HG02678 (cell line): ENCODE measurements at regions not wholly inside any gene's neighbourhood (a gene's known extent, or its start where the extent isn't known, plus 50 kb on each side); places are given as distances from the start of the nearest gene placed in this dataset.
A peak's percentile ranks its signal among the peaks of the same experiment; 100 is the strongest.

Source experiments
- ATAC-seq: cut with Tn5 transposase; IDR thresholded peaks from one replicate; pipeline ENCODE4 v1.9.1; 2021; ENCODE audit warnings: mild to moderate bottlenecking, moderate library complexity; ENCODE audit not compliant: unreplicated experiment

GRCh38 chr12:98180603-98181002, 334.8 kb upstream of the TMPO start:
- no peak for ATAC-seq

GRCh38 chr12:98182821-98183220, 332.6 kb upstream of the TMPO start:
- ATAC-seq = no peak

- ATAC-seq = no peak
Observed at GRCh38 chr12:98185606-98186005, 329.8 kb upstream of the TMPO start.

- ATAC-seq = no peak
Observed at GRCh38 chr12:98188650-98189077, 326.7 kb upstream of the TMPO start.

GRCh38 chr12:98194591-98194990, 320.8 kb upstream of the TMPO start:
- ATAC-seq = no peak

GRCh38 chr12:98198261-98198982, 317.0 kb upstream of the TMPO start:
- ATAC-seq = no peak

GRCh38 chr12:98208816-98209215, 306.6 kb upstream of the TMPO start:
- ATAC-seq = no peak

GRCh38 chr12:98211909-98212695, 303.3 kb upstream of the TMPO start:
- ATAC-seq = no peak

GRCh38 chr12:98213556-98213955, 301.8 kb upstream of the TMPO start:
- ATAC-seq = no peak

- no peak for ATAC-seq
Observed at GRCh38 chr12:98217257-98217656, 298.1 kb upstream of the TMPO start.

- no peak for ATAC-seq
Observed at GRCh38 chr12:98220636-98221035, 294.8 kb upstream of the TMPO start.

- no peak for ATAC-seq
Observed at GRCh38 chr12:98221243-98221808, 294.1 kb upstream of the TMPO start.

- ATAC-seq = no peak
Observed at GRCh38 chr12:98222135-98222534, 293.3 kb upstream of the TMPO start.

- ATAC-seq = peak; percentile 87
Observed at GRCh38 chr12:98224584-98225221, 290.7 kb upstream of the TMPO start.

- no peak for ATAC-seq
Observed at GRCh38 chr12:98227162-98227561, 288.2 kb upstream of the TMPO start.

GRCh38 chr12:98228683-98229539, 286.5 kb upstream of the TMPO start:
- ATAC-seq = no peak

- no peak for ATAC-seq
Observed at GRCh38 chr12:98229540-98229924, 285.9 kb upstream of the TMPO start.

GRCh38 chr12:98232753-98233390, 282.5 kb upstream of the TMPO start:
- ATAC-seq = no peak

- ATAC-seq = no peak
Observed at GRCh38 chr12:98235301-98235700, 280.1 kb upstream of the TMPO start.

GRCh38 chr12:98238515-98239130, 276.8 kb upstream of the TMPO start:
- no peak for ATAC-seq
